DND-41 (cell line): ENCODE measurements at regions not wholly inside any gene's neighbourhood (a gene's known extent, or its start where the extent isn't known, plus 50 kb on each side); places are given as distances from the start of the nearest gene placed in this dataset.

Experiments
- ATAC-seq: fragments of 200-7000 bp; cut with Tn5 transposase; 3 replicates; pipeline ENCODE4 v1.9.1; 2021; ENCODE audit warnings: low read depth; ENCODE audit not compliant: insufficient read depth
- DNase-seq: peaks from one replicate; pipeline ENCODE4 v3.0.0-alpha.2; 2020
- H2AFZ ChIP-seq: 2 replicates; pipeline ENCODE4 v1.6.0; 2012; ENCODE audit warnings: low read depth, low read length
- H3K27ac ChIP-seq: 2 replicates; pipeline ENCODE4 v1.5.1; 2012; ENCODE audit warnings: low read length, inconsistent platforms
- H3K27me3 ChIP-seq: fragments of 200-600 bp; sonication (generic); 2 replicates; pipeline ENCODE4 v1.6.0; 2012; ENCODE audit warnings: low read length, mild to moderate bottlenecking, inconsistent platforms; ENCODE audit not compliant: insufficient read depth, poor library complexity
- H3K36me3 ChIP-seq: 2 replicates; pipeline ENCODE4 v1.5.1; 2012; ENCODE audit warnings: low read length, inconsistent platforms; ENCODE audit not compliant: insufficient read depth
- H3K4me1 ChIP-seq: 2 replicates; pipeline ENCODE4 v1.5.1; 2012; ENCODE audit warnings: mild to moderate bottlenecking, low read length; ENCODE audit not compliant: insufficient read depth
- H3K4me2 ChIP-seq: 2 replicates; pipeline ENCODE4 v1.6.0; 2012; ENCODE audit warnings: mild to moderate bottlenecking, moderate library complexity, low read length, inconsistent platforms; ENCODE audit not compliant: insufficient read depth
- H3K4me3 ChIP-seq, 2 experiments: fragments of 200-600 bp in 1 of 2; shearing (Covaris generic) in 1 of 2; 2 replicates each; pipeline ENCODE4 v1.5.1; 2012 to 2016; ENCODE audit warnings: inconsistent platforms in 2 of 2, low read length in 2 of 2, mild to moderate bottlenecking in 2 of 2, low read depth in 1 of 2, moderate library complexity in 1 of 2
- H3K79me2 ChIP-seq: 2 replicates; pipeline ENCODE4 v1.6.0; 2012; ENCODE audit warnings: low read length, inconsistent platforms; ENCODE audit not compliant: insufficient read depth
- H3K9ac ChIP-seq: 2 replicates; pipeline ENCODE4 v1.6.0; 2012; ENCODE audit warnings: low read depth, mild to moderate bottlenecking, inconsistent platforms, low read length, moderate library complexity
- H3K9me3 ChIP-seq: 2 replicates; pipeline ENCODE4 v1.5.1; 2012; ENCODE audit warnings: low read length, moderate library complexity, mild to moderate bottlenecking, inconsistent platforms; ENCODE audit not compliant: insufficient read depth, severe bottlenecking
- H4K20me1 ChIP-seq: 2 replicates; pipeline ENCODE4 v1.6.0; 2012; ENCODE audit warnings: low read length; ENCODE audit not compliant: insufficient read depth
- CTCF ChIP-seq: IDR thresholded peaks from 2 replicates; pipeline ENCODE4 v1.5.1; 2012; ENCODE audit warnings: borderline replicate concordance, low read length, moderate library complexity, mild to moderate bottlenecking; ENCODE audit not compliant: poor library complexity, severe bottlenecking; ENCODE audit errors: extremely low read depth
- EZH2 ChIP-seq: IDR thresholded peaks from 3 replicates; pipeline ENCODE4 v1.6.1; 2012; ENCODE audit warnings: borderline replicate concordance, low read depth, mild to moderate bottlenecking, moderate library complexity, low read length, inconsistent platforms; ENCODE audit not compliant: severe bottlenecking

- no peaks in the 10 kb centered on the region for H3K9me3 ChIP-seq
- H3K36me3 ChIP-seq, result no peaks in the 10 kb centered on the region
- no peak overlapping the region for H3K27ac ChIP-seq
- H3K4me3 ChIP-seq, result no peak overlapping the region
- no peaks in the 10 kb centered on the region for H3K27me3 ChIP-seq
- DNase-seq (no peak), ATAC-seq (no peak)
- peaks cover 33% of the 10 kb centered on the region for H3K4me1 ChIP-seq
- no peak overlapping the region for H3K4me2 ChIP-seq
- H4K20me1 ChIP-seq, result peaks cover 89% of the 10 kb centered on the region
- peaks cover 82% of the 10 kb centered on the region for H3K79me2 ChIP-seq
- no peak for TF ChIP-seq EZH2
- TF ChIP-seq CTCF, result no peak
- no peak overlapping the region for H3K9ac ChIP-seq
- H2AFZ ChIP-seq, result no peak overlapping the region
These were observed 171.2 kb upstream of the GRK3 start for GRCh38 chr22:25393121-25393805.

GRCh38 chr22:25395468-25395867 is 169.0 kb upstream of the GRK3 start:
- Histone ChIP-seq H3K36me3 (no peaks in the 10 kb centered on the region), H3K4me2 (no peak overlapping the region), H3K4me3 (no peak overlapping the region), H3K4me1 (peaks cover 17% of the 10 kb centered on the region), H3K9me3 (no peaks in the 10 kb centered on the region), H4K20me1 (peaks cover 82% of the 10 kb centered on the region), H3K27me3 (no peaks in the 10 kb centered on the region), H2AFZ (no peak overlapping the region), H3K79me2 (peaks cover 87% of the 10 kb centered on the region), H3K27ac (no peak overlapping the region), H3K9ac (no peak overlapping the region)
- ATAC-seq, result no peak
- TF ChIP-seq EZH2 (no peak), CTCF (no peak)
- DNase-seq, result no peak

GRCh38 chr22:25395915-25396314 is 168.6 kb upstream of the GRK3 start:
- peaks cover 87% of the 10 kb centered on the region for H3K79me2 ChIP-seq
- no peaks in the 10 kb centered on the region for H3K27me3 ChIP-seq
- TF ChIP-seq CTCF (no peak), EZH2 (no peak)
- no peak overlapping the region for H3K27ac ChIP-seq
- no peak overlapping the region for H3K4me2 ChIP-seq
- H3K9ac ChIP-seq, result no peak overlapping the region
- DNase-seq (no peak), ATAC-seq (peak; percentile 55; the same call in 2 of the 3 replicates)
- no peaks in the 10 kb centered on the region for H3K9me3 ChIP-seq
- H4K20me1 ChIP-seq, result peaks cover 82% of the 10 kb centered on the region
- peaks cover 17% of the 10 kb centered on the region for H3K4me1 ChIP-seq
- H3K4me3 ChIP-seq, result no peak overlapping the region
- H2AFZ ChIP-seq, result no peak overlapping the region
- H3K36me3 ChIP-seq, result no peaks in the 10 kb centered on the region
